Pancreas (tissue), 10 donors: ENCODE measurements at regions not wholly inside any gene's neighbourhood (a gene's known extent, or its start where the extent isn't known, plus 50 kb on each side); places are given as distances from the start of the nearest gene placed in this dataset.

Experiments used
- ATAC-seq, 4 donors: fragments of 200-7000 bp; cut with Tn5 transposase; one replicate each; pipeline versions ENCODE4 v1.8.0 to v1.9.1; 2020; ENCODE audit warnings: mild to moderate bottlenecking in 4 of 4, moderate library complexity in 4 of 4
- DNase-seq, 6 donors: peaks; one replicate each; pipeline ENCODE4 v3.0.0-alpha.2; 2020
- FAIRE-seq: peaks from 2 replicates; lab custom pipeline; 2012; peaks lifted over from hg19 to GRCh38; lab: Jason Lieb, UNC
- H3K27ac ChIP-seq, 4 donors: fragments of 200-600 bp; sonication (generic); 1 replicate in 3 of 4; 2 replicates in 1 of 4; pipeline versions ENCODE4 v1.5.0 to v1.8.0; 2020
- H3K27me3 ChIP-seq, 4 donors: fragments of 200-600 bp; one replicate each; pipeline ENCODE4 v1.8.0; 2021
- H3K36me3 ChIP-seq, 3 donors: fragments of 200-600 bp; sonication (generic) in 1 of 3; one replicate each; pipeline versions ENCODE4 v1.5.0 to v1.8.0; 2020 to 2021
- H3K4me1 ChIP-seq, 3 donors: fragments of 200-600 bp; one replicate each; pipeline ENCODE4 v1.8.0; 2021
- H3K4me3 ChIP-seq, 4 donors: fragments of 200-600 bp; sonication (generic) in 2 of 4; one replicate each; pipeline versions ENCODE4 v1.5.0 to v1.8.0; 2020 to 2021
- H3K9me3 ChIP-seq, 4 donors: fragments of 200-600 bp; one replicate each; pipeline ENCODE4 v1.8.0; 2021
- WGBS, 2 donors: extraction: QIAGEN DNeasy Blood & Tissue Kit; methylation state at CpG; one replicate each; pipeline ENCODE4 v1.1.7; 2013; 5-methylcytosine and 5-hydroxymethylcytosine counted together
- intact Hi-C, 3 donors: fragments of 100-400 bp; cut with DNase I; formaldehyde crosslinking; loops; one replicate each; pipeline versions ENCODE4 v1.11.1 to v1.14.2; 2022
- TF ChIP-seq, protein P1 (sequence below), 4 donors: fragments of 200-600 bp; sonication (generic) in 3 of 4; IDR thresholded peaks; one replicate each; pipeline versions ENCODE4 v1.5.0 to v1.8.0; 2021; ENCODE audit warnings: antibody characterized with exemption in 4 of 4
- donor health status: healthy with polysubstance abuse.
- donor health status: DM: no; HTN: no; CAD: no; lungs with moderate emphysema.
- donor health status: DM: no; HTN: no; CAD: no.
- donor health status: control.
- donor health status: control.
- donor health status: Bipolar disorder and iron deficiency.
- donor health status: DM: yes; HTN: yes; CAD: no.
- donor health status: DM: no; HTN: no; CAD: no.
- donor health status: DM: no; HTN: no; CAD: no.
- donor health status: DM: yes; HTN: yes; CAD: no.

GRCh38 chr11:92797874-92798273 lies 171.6 kb upstream of the MTNR1B start:
- 74 to 86% methylated on average over 6 of the region's 6 CpGs for WGBS, 2 donors
- intact Hi-C loops = no loop called here
- no peak for FAIRE-seq

GRCh38 chr11:92801685-92802084 lies 167.8 kb upstream of the MTNR1B start:
- 63 to 73% methylated on average over 13 of the region's 13 CpGs for WGBS, 2 donors
- FAIRE-seq (no peak), ATAC-seq (no peak), DNase-seq (no peak)
- Histone ChIP-seq H3K4me1 (no peaks in the 10 kb centered on the region), H3K36me3 (no peaks in the 10 kb centered on the region), H3K27ac (no peak overlapping the region), H3K9me3 (no peaks in the 10 kb centered on the region), H3K4me3 (no peak overlapping the region), H3K27me3 (no peaks in the 10 kb centered on the region)
- intact Hi-C loops = no loop called here
- TF ChIP-seq, protein P1, sequence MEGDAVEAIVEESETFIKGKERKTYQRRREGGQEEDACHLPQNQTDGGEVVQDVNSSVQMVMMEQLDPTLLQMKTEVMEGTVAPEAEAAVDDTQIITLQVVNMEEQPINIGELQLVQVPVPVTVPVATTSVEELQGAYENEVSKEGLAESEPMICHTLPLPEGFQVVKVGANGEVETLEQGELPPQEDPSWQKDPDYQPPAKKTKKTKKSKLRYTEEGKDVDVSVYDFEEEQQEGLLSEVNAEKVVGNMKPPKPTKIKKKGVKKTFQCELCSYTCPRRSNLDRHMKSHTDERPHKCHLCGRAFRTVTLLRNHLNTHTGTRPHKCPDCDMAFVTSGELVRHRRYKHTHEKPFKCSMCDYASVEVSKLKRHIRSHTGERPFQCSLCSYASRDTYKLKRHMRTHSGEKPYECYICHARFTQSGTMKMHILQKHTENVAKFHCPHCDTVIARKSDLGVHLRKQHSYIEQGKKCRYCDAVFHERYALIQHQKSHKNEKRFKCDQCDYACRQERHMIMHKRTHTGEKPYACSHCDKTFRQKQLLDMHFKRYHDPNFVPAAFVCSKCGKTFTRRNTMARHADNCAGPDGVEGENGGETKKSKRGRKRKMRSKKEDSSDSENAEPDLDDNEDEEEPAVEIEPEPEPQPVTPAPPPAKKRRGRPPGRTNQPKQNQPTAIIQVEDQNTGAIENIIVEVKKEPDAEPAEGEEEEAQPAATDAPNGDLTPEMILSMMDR (IDR thresholded peaks at IDR 0.05) = no peak

More at GRCh38 chr11:92797874-92798273, 171.6 kb upstream of the MTNR1B start:
- Histone ChIP-seq H3K36me3 (no peaks in the 10 kb centered on the region), H3K9me3 (no peaks in the 10 kb centered on the region), H3K4me3 (no peak overlapping the region), H3K4me1 (no peaks in the 10 kb centered on the region), H3K27me3 (no peaks in the 10 kb centered on the region), H3K27ac (no peak overlapping the region)
- DNase-seq = no peak
- no peak for ATAC-seq
- TF ChIP-seq, protein P1 (IDR thresholded peaks at IDR 0.05) = no peak

GRCh38 chr11:92802644-92803043 lies 166.8 kb upstream of the MTNR1B start:
- 34 to 36% methylated on average over 2 of the region's 2 CpGs for WGBS, 2 donors
- H3K27ac ChIP-seq = no peak overlapping the region
- H3K36me3 ChIP-seq = no peaks in the 10 kb centered on the region
- no peaks in the 10 kb centered on the region for H3K27me3 ChIP-seq
- FAIRE-seq (no peak), DNase-seq (no peak), ATAC-seq (no peak)
- no peaks in the 10 kb centered on the region for H3K4me1 ChIP-seq
- H3K9me3 ChIP-seq = no peaks in the 10 kb centered on the region
- no peak overlapping the region for H3K4me3 ChIP-seq
- intact Hi-C loops = no loop called here
- TF ChIP-seq, protein P1 (IDR thresholded peaks at IDR 0.05) = no peak

DNA sequence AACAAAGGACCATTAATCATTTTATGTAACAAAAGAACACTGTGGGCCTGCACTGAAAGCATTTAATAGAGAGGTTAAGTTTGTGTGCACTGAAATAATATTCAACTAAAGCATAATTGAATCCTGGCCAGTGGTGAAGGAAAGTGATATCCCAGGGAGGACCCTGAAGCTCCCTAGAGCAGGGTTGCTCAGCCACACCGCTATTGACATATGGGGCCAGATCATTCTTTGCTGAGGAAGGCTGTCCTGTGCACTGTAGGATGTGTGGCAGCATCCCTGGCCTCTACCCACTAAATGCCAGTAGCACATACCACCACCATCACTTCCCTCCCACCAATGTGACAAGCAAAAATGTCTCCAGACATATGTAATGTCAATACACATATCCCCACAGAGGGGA lies 166.1 kb upstream of the MTNR1B start:
- Histone ChIP-seq H3K4me3 (no peak overlapping the region), H3K27ac (no peak overlapping the region), H3K36me3 (no peaks in the 10 kb centered on the region), H3K27me3 (no peaks in the 10 kb centered on the region), H3K4me1 (no peaks in the 10 kb centered on the region), H3K9me3 (no peaks in the 10 kb centered on the region)
- DNase-seq (no peak), FAIRE-seq (no peak), ATAC-seq (no peak)
- WGBS, 2 donors = 63 to 65% methylated on average over 1 of the region's 1 CpG
- TF ChIP-seq, protein P1 (IDR thresholded peaks at IDR 0.05) = no peak
- intact Hi-C loops = no loop called here

- Histone ChIP-seq H3K27me3 (no peaks in the 10 kb centered on the region), H3K27ac (no peak overlapping the region), H3K9me3 (no peaks in the 10 kb centered on the region), H3K4me3 (no peak overlapping the region), H3K4me1 (no peaks in the 10 kb centered on the region), H3K36me3 (no peaks in the 10 kb centered on the region)
- TF ChIP-seq, protein P1 (IDR thresholded peaks at IDR 0.05) = no peak
- FAIRE-seq (no peak), DNase-seq (no peak), ATAC-seq (no peak)
- WGBS, 2 donors = 62 to 66% methylated on average over 7 of the region's 7 CpGs
- intact Hi-C loops = no loop called here
Measured at GRCh38 chr11:92804388-92804966, 165.0 kb upstream of the MTNR1B start.
